Esophagus muscularis mucosa (tissue), 3 donors: ENCODE measurements at regions not wholly inside any gene's neighbourhood (a gene's known extent, or its start where the extent isn't known, plus 50 kb on each side); places are given as distances from the start of the nearest gene placed in this dataset.

Source experiments
- CTCF ChIP-seq, 3 experiments: fragments of 200-600 bp in 2 of 3; fragments of 450-650 bp in 1 of 3; sonication (generic) in 2 of 3; IDR thresholded peaks; one replicate each; pipeline ENCODE4 v1.5.1; 2017 to 2019; ENCODE audit warnings: antibody characterized with exemption in 3 of 3, mild to moderate bottlenecking in 2 of 3, moderate library complexity in 1 of 3
- POLR2A ChIP-seq: fragments of 450-650 bp; IDR thresholded peaks from one replicate; pipeline ENCODE4 v1.6.1; 2017; ENCODE audit warnings: antibody characterized with exemption, moderate library complexity, mild to moderate bottlenecking, low read depth

- TF ChIP-seq CTCF (IDR thresholded peaks at IDR 0.05) (no peak), POLR2A (no peak)
Observed at GRCh38 chr2:176533505-176534193, 264.4 kb downstream of the MTX2 start.
